NCI-H82 treated with DMSO at 0.1 percent for 48 hours (cell line): ENCODE measurements at regions not wholly inside any gene's neighbourhood (a gene's known extent, or its start where the extent isn't known, plus 50 kb on each side); places are given as distances from the start of the nearest gene placed in this dataset.
"Not testable (repeated sequence)": the region's sequence is repeated elsewhere in the genome, so short reads cannot be mapped to it uniquely, and the experiment has no call there.

Source experiments
- DNase-seq: peaks from one replicate; lab custom pipeline; 2025; ENCODE audit not compliant: unreplicated experiment; lab: John Stamatoyannopoulos, UW

GRCh38 chr18:8912348-8913326 lies 189.9 kb upstream of the NDUFV2 start:
- no peak for DNase-seq

GRCh38 chr18:8913606-8914403 lies 188.7 kb upstream of the NDUFV2 start:
- DNase-seq: not testable (repeated sequence)

GRCh38 chr18:8914404-8915264 lies 187.9 kb upstream of the NDUFV2 start:
- not testable (repeated sequence) for DNase-seq

GRCh38 chr18:8920856-8921787 lies 181.4 kb upstream of the NDUFV2 start:
- not testable (repeated sequence) for DNase-seq

- DNase-seq: no peak
Measured at GRCh38 chr18:8926464-8926863, 176.0 kb upstream of the NDUFV2 start.

- DNase-seq: no peak
Measured at GRCh38 chr18:8928044-8928443, 174.5 kb upstream of the NDUFV2 start.

GRCh38 chr18:8928847-8929780 lies 173.4 kb upstream of the NDUFV2 start:
- no peak for DNase-seq

GRCh38 chr18:8930990-8931616 lies 171.4 kb upstream of the NDUFV2 start:
- no peak for DNase-seq

GRCh38 chr18:8932866-8933265 lies 169.6 kb upstream of the NDUFV2 start:
- no peak for DNase-seq

- DNase-seq: no peak
Measured at GRCh38 chr18:8933714-8934284, 168.7 kb upstream of the NDUFV2 start.

GRCh38 chr18:8935346-8935745 lies 167.2 kb upstream of the NDUFV2 start:
- DNase-seq: not testable (repeated sequence)

GRCh38 chr18:8936619-8937018 lies 165.9 kb upstream of the NDUFV2 start:
- DNase-seq: no peak

GRCh38 chr18:8937160-8938094 lies 165.1 kb upstream of the NDUFV2 start:
- no peak for DNase-seq

GRCh38 chr18:8938817-8939216 lies 163.7 kb upstream of the NDUFV2 start:
- no peak for DNase-seq

GRCh38 chr18:8942021-8942908 lies 160.2 kb upstream of the NDUFV2 start:
- no peak for DNase-seq
